ENCODE measurements at regions not wholly inside any gene's neighbourhood (a gene's known extent, or its start where the extent isn't known, plus 50 kb on each side); places are given as distances from the start of the nearest gene placed in this dataset.
"Not testable (repeated sequence)": the region's sequence is repeated elsewhere in the genome, so short reads cannot be mapped to it uniquely, and the experiment has no call there.

GRCh38 chr3:145483992-145484391 lies 677.0 kb downstream of the PLOD2 start:
- Histone ChIP-seq H3K36me3 (ENCODE audit: control insufficient read depth, insufficient read depth, low read length) (no peaks in the 10 kb centered on the region), H3K27ac (ENCODE audit: low read depth, low read length) (no peak overlapping the region), H3K27me3 (ENCODE audit: control insufficient read depth, insufficient read depth, low read length) (no peaks in the 10 kb centered on the region), H3K4me1 (ENCODE audit: control insufficient read depth, insufficient read depth, low read length) (no peaks in the 10 kb centered on the region), H3K9ac (ENCODE audit: low read length) (no peak overlapping the region), H3K4me3 (ENCODE audit: low read length) (no peak overlapping the region)

- H3K27ac ChIP-seq (ENCODE audit: low read depth, low read length), result no peak overlapping the region
- H3K36me3 ChIP-seq (ENCODE audit: control insufficient read depth, insufficient read depth, low read length), result no peaks in the 10 kb centered on the region
- no peaks in the 10 kb centered on the region for H3K4me1 ChIP-seq (ENCODE audit: control insufficient read depth, insufficient read depth, low read length)
- H3K9ac ChIP-seq (ENCODE audit: low read length), result no peak overlapping the region
- no peak overlapping the region for H3K4me3 ChIP-seq (ENCODE audit: low read length)
- H3K27me3 ChIP-seq (ENCODE audit: control insufficient read depth, insufficient read depth, low read length), result no peaks in the 10 kb centered on the region
Measured at GRCh38 chr3:145489011-145489410, 672.0 kb downstream of the PLOD2 start.

DNA sequence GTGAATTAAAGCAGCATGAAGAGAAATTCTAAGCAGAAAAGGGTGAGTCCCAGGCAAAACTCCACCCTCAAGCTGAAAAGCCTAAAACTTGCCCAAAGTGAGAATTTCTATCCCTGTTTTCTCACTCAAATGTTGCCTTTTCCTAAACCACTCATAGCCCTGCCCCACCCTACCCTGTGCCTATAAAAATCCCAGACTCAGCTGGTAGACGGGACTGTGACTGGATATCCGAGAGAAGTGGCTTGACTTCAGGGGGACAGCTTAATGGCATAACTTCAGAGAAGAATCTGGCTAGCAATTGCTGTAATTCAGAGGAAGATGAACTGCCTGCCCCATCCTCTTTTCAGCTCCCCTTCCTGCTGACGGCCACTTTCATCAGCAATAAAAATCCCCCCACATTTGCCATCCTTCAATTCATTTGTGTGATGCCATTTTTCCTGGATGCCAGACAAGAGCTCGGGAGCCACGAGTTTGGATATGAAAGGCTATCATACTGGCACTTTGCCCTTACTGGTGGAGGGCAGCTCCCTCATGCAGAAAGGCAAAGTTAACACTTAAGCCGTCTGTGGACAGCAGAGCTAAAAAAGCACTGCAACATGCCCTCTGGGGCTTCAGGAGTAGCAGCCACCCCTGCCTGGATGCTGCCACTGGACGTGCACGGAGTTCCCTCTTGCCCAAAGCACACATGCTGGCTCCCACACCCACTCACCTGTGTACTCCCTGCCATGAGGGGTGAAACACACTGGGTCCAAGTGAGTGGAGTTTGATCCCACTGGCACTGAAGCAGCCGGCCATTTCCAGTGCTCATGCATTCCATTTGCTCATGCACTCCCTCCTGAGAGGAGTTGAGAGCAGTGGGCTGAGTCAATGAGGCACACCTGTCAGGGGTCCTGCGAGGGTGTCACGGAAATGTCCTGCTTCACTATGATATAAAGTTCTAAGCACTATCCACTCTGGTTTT lies 670.6 kb downstream of the PLOD2 start:
- no peaks in the 10 kb centered on the region for H3K27me3 ChIP-seq (ENCODE audit: control insufficient read depth, insufficient read depth, low read length)
- no peak overlapping the region for H3K4me3 ChIP-seq (ENCODE audit: low read length)
- H3K36me3 ChIP-seq (ENCODE audit: control insufficient read depth, insufficient read depth, low read length), result no peaks in the 10 kb centered on the region
- no peak overlapping the region for H3K9ac ChIP-seq (ENCODE audit: low read length)
- H3K4me1 ChIP-seq (ENCODE audit: control insufficient read depth, insufficient read depth, low read length), result no peaks in the 10 kb centered on the region
- H3K27ac ChIP-seq (ENCODE audit: low read depth, low read length), result no peak overlapping the region

- no peak overlapping the region for H3K9ac ChIP-seq (ENCODE audit: low read length)
- H3K4me1 ChIP-seq (ENCODE audit: control insufficient read depth, insufficient read depth, low read length), result no peaks in the 10 kb centered on the region
- no peak overlapping the region for H3K27ac ChIP-seq (ENCODE audit: low read depth, low read length)
- no peaks in the 10 kb centered on the region for H3K36me3 ChIP-seq (ENCODE audit: control insufficient read depth, insufficient read depth, low read length)
- no peak overlapping the region for H3K4me3 ChIP-seq (ENCODE audit: low read length)
- H3K27me3 ChIP-seq (ENCODE audit: control insufficient read depth, insufficient read depth, low read length), result no peaks in the 10 kb centered on the region
Measured at GRCh38 chr3:145492456-145492855, 668.5 kb downstream of the PLOD2 start.

DNA sequence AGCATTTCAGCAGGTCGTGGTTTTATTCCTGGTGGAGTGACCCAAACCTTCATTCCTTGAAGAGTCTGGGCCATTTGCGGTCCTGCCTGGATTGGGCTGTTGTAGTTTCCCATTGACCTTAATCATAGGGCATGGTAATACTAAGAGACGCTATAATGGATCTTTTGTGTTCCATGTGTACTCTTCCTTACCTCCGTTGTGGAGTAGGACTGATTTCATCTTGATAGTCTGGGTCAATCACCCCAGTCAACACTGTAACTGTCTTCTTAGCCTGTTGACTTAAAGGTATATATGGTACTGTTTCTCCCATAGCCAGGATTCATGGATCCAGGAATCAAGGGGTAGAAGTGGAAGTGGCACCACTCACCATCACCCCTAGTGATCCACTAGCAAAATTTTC lies 643.6 kb downstream of the PLOD2 start:
- H3K27me3 ChIP-seq (ENCODE audit: control insufficient read depth, insufficient read depth, low read length); H3K4me3 ChIP-seq (ENCODE audit: low read length); H3K4me1 ChIP-seq (ENCODE audit: control insufficient read depth, insufficient read depth, low read length); H3K36me3 ChIP-seq (ENCODE audit: control insufficient read depth, insufficient read depth, low read length); H3K9ac ChIP-seq (ENCODE audit: low read length); H3K27ac ChIP-seq (ENCODE audit: low read depth, low read length): not testable (repeated sequence)

GRCh38 chr3:145518639-145519038 lies 642.3 kb downstream of the PLOD2 start:
- no peak overlapping the region for H3K27ac ChIP-seq (ENCODE audit: low read depth, low read length)
- H3K4me3 ChIP-seq (ENCODE audit: low read length), result no peak overlapping the region
- no peaks in the 10 kb centered on the region for H3K27me3 ChIP-seq (ENCODE audit: control insufficient read depth, insufficient read depth, low read length)
- H3K4me1 ChIP-seq (ENCODE audit: control insufficient read depth, insufficient read depth, low read length), result no peaks in the 10 kb centered on the region
- no peaks in the 10 kb centered on the region for H3K36me3 ChIP-seq (ENCODE audit: control insufficient read depth, insufficient read depth, low read length)
- H3K9ac ChIP-seq (ENCODE audit: low read length), result no peak overlapping the region

- Histone ChIP-seq H3K4me1 (ENCODE audit: control insufficient read depth, insufficient read depth, low read length) (no peaks in the 10 kb centered on the region), H3K4me3 (ENCODE audit: low read length) (no peak overlapping the region), H3K27ac (ENCODE audit: low read depth, low read length) (no peak overlapping the region), H3K9ac (ENCODE audit: low read length) (no peak overlapping the region), H3K27me3 (ENCODE audit: control insufficient read depth, insufficient read depth, low read length) (no peaks in the 10 kb centered on the region), H3K36me3 (ENCODE audit: control insufficient read depth, insufficient read depth, low read length) (no peaks in the 10 kb centered on the region)
Measured at GRCh38 chr3:145519398-145520047, 641.5 kb downstream of the PLOD2 start.

- Histone ChIP-seq H3K36me3 (ENCODE audit: control insufficient read depth, insufficient read depth, low read length) (no peaks in the 10 kb centered on the region), H3K27ac (ENCODE audit: low read depth, low read length) (no peak overlapping the region), H3K27me3 (ENCODE audit: control insufficient read depth, insufficient read depth, low read length) (no peaks in the 10 kb centered on the region), H3K9ac (ENCODE audit: low read length) (no peak overlapping the region), H3K4me3 (ENCODE audit: low read length) (no peak overlapping the region), H3K4me1 (ENCODE audit: control insufficient read depth, insufficient read depth, low read length) (no peaks in the 10 kb centered on the region)
Measured at GRCh38 chr3:145522179-145522578, 638.8 kb downstream of the PLOD2 start.

DNA sequence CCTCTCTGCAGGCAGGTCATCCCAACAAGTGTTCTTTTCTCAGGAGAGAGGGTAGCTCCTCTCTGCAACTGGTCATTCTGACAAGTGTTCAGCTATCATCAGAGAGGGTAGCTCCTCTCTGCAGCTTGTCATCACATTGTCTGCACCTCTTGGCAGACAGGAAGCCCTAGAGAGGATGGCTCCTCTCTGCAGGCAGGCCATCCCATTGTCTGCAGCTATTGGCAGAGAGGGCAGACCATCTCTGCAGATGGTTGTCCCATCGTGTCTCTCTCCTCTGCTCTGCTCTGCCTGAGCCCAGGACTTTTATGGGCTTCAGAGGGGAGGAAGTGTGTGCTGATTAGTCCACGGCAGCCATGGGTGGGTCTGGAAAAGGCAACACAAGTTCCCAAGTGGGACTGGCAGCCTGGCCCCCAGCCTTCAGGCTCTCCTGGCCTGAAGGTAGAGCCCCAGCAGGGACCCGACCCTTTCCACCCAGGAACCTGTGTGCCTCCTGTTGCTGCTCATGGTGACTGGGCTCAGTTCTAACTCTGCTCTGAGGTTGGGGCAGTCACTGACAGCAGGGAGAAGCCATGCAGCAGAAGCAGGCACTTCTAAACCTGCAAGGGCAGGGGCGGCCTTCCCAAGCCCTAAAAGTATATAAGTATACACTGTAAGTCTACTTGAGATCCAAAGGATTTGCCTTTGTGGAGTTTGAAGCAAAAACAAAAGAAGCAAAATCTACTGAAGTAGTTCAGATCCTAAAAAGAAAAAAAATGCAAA lies 637.9 kb downstream of the PLOD2 start:
- Histone ChIP-seq H3K36me3 (ENCODE audit: control insufficient read depth, insufficient read depth, low read length) (no peaks in the 10 kb centered on the region), H3K27ac (ENCODE audit: low read depth, low read length) (no peak overlapping the region), H3K9ac (ENCODE audit: low read length) (no peak overlapping the region), H3K4me3 (ENCODE audit: low read length) (no peak overlapping the region), H3K4me1 (ENCODE audit: control insufficient read depth, insufficient read depth, low read length) (no peaks in the 10 kb centered on the region), H3K27me3 (ENCODE audit: control insufficient read depth, insufficient read depth, low read length) (no peaks in the 10 kb centered on the region)

DNA sequence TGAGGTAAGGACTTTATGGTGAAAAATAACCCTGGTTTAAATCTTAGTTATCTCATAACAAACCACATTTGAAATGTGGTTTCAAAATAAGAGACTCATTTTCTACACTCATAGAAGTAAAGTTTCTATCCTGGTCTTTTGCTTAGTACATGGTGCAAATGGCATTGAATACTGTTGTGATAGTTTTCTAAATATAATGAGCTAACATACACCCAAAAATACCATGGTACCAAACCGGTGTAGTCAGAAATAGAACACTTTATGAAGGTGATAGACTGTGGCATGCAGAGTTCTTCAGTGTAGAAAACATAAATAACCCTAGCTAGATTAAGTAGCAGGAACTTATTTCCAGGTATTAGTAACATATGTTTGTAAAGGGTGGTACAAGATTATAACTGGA lies 629.4 kb downstream of the PLOD2 start:
- no peaks in the 10 kb centered on the region for H3K4me1 ChIP-seq (ENCODE audit: control insufficient read depth, insufficient read depth, low read length)
- no peaks in the 10 kb centered on the region for H3K27me3 ChIP-seq (ENCODE audit: control insufficient read depth, insufficient read depth, low read length)
- H3K27ac ChIP-seq (ENCODE audit: low read depth, low read length), result no peak overlapping the region
- no peak overlapping the region for H3K9ac ChIP-seq (ENCODE audit: low read length)
- H3K4me3 ChIP-seq (ENCODE audit: low read length), result no peak overlapping the region
- no peaks in the 10 kb centered on the region for H3K36me3 ChIP-seq (ENCODE audit: control insufficient read depth, insufficient read depth, low read length)

GRCh38 chr3:145533696-145534095 lies 627.3 kb downstream of the PLOD2 start:
- no peak overlapping the region for H3K27ac ChIP-seq (ENCODE audit: low read depth, low read length)

DNA sequence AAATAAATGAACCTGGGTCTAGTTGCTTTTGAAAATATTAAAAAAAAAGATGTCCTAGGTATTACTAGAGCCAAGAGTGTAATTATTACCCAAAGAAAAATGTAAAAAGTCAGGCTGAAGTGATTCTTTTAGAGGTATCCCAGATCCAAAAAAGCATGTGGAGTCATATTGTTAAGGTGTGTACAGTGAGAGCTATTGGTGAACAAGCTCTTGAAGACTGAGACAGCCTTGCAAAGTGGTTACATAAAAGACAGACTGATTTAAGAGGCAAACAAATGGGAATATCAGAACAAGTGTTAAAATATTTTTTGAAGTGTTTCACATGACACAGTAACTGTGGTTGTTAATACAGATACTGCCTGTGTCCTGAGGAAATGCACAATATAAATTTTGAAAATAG lies 624.5 kb downstream of the PLOD2 start:
- H3K4me1 ChIP-seq (ENCODE audit: control insufficient read depth, insufficient read depth, low read length), result no peaks in the 10 kb centered on the region
- no peak overlapping the region for H3K9ac ChIP-seq (ENCODE audit: low read length)
- H3K36me3 ChIP-seq (ENCODE audit: control insufficient read depth, insufficient read depth, low read length), result no peaks in the 10 kb centered on the region
- no peak overlapping the region for H3K4me3 ChIP-seq (ENCODE audit: low read length)
- no peak overlapping the region for H3K27ac ChIP-seq (ENCODE audit: low read depth, low read length)
- no peaks in the 10 kb centered on the region for H3K27me3 ChIP-seq (ENCODE audit: control insufficient read depth, insufficient read depth, low read length)

More at GRCh38 chr3:145533696-145534095, 627.3 kb downstream of the PLOD2 start:
- H3K36me3 ChIP-seq (ENCODE audit: control insufficient read depth, insufficient read depth, low read length), result no peaks in the 10 kb centered on the region
- no peak overlapping the region for H3K9ac ChIP-seq (ENCODE audit: low read length)
- H3K4me3 ChIP-seq (ENCODE audit: low read length), result no peak overlapping the region
- no peaks in the 10 kb centered on the region for H3K27me3 ChIP-seq (ENCODE audit: control insufficient read depth, insufficient read depth, low read length)
- H3K4me1 ChIP-seq (ENCODE audit: control insufficient read depth, insufficient read depth, low read length), result no peaks in the 10 kb centered on the region
